ENCODE measurements at regions not wholly inside any gene's neighbourhood (a gene's known extent, or its start where the extent isn't known, plus 50 kb on each side); places are given as distances from the start of the nearest gene placed in this dataset.

DNA sequence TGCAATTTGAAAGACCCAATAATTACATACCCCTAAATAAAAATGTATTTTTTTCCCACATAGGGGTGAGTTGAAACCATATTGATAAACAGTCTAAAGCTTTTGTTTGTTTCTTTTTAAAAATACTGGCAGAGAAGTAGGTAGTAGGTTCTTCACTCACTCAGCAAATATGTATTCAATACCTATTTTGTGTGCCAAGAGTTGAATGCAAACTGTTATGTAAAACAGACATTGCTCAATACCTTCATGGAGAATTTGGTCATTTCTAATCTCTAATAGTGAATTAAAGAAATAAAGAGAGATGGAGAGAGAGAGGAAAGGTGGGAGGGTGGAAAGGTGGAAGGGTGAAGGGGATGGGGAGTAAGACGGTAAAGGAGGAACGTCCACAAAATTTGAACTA is 589.9 kb upstream of the GNPDA2 start:
- intact Hi-C loops (cut with DNase I; ENCODE audit: low total_unique reads), result no loop called here
- H3K36me3 ChIP-seq, result no peaks in the 10 kb centered on the region
- no peak overlapping the region for H3K27ac ChIP-seq
- H3K4me1 ChIP-seq, result peaks cover 0 to 4% (median 0%) of the 10 kb centered on the region in 4 donors
- WGBS, 5 donors, result 75 to 86% (median 83%) methylated on average over 2 of the region's 2 CpGs
- peaks cover 0 to 9% (median 0%) of the 10 kb centered on the region in 4 donors for H3K9me3 ChIP-seq
- H3K4me3 ChIP-seq, result no peak overlapping the region
- no peak for DNase-seq
- no peaks in the 10 kb centered on the region for H3K27me3 ChIP-seq
- no peak for TF ChIP-seq CTCF (IDR thresholded peaks at IDR 0.05)
- no peak for TF ChIP-seq EP300 (IDR thresholded peaks at IDR 0.05)
- TF ChIP-seq POLR2AphosphoS5 (IDR thresholded peaks at IDR 0.05), result no peak

DNA sequence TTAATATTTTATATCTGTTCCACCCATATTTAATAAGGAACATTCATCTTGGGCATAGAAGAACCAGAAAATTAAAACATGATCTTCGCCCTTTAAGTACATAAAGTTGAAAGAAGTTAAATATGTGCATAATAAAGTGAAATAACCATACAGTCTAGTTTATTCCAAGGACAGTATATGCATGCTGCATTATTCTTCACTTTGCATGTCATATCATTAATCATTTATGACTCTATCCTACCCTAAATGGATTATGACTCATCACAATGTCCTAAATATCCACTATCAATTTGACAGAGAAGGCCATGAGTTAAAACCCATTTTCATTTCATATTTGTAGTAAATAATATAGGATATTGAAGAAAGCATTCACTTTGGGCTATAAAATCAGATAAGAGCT is 576.5 kb upstream of the GNPDA2 start:
- no peaks in the 10 kb centered on the region for H3K9me3 ChIP-seq
- no peaks in the 10 kb centered on the region for H3K27me3 ChIP-seq
- no peak for DNase-seq
- H3K4me1 ChIP-seq, result no peaks in the 10 kb centered on the region
- no peaks in the 10 kb centered on the region for H3K36me3 ChIP-seq
- no peak overlapping the region for H3K4me3 ChIP-seq
- intact Hi-C loops (cut with DNase I; ENCODE audit: low total_unique reads), result no loop called here
- 80 to 90% (median 88%) methylated on average over 1 of the region's 1 CpG for WGBS, 5 donors
- H3K27ac ChIP-seq, result no peak overlapping the region
- no peak for TF ChIP-seq CTCF (IDR thresholded peaks at IDR 0.05)
- TF ChIP-seq POLR2AphosphoS5 (IDR thresholded peaks at IDR 0.05), result no peak
- no peak for TF ChIP-seq EP300 (IDR thresholded peaks at IDR 0.05)
- TF ChIP-seq POLR2A (IDR thresholded peaks at IDR 0.05), result no peak

DNA sequence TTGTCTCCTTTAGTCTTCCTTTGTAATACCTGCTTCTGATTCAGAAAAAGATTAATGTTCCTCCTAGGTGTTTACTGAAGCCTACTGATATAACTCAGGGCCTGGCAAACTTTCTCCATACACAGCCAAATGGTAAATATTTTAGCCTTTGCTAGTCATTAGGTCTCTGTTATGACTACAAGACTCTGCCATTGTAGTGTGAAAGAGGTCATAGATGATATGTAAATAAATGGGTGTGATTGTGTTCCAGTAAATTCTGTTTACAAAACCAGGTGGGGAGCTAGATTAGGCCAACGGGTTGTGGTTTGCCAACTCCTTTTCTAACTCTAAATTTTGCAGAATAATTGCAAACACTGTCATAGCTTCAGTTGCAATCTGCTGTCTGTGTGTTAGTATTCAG is 568.1 kb upstream of the GNPDA2 start:
- intact Hi-C loops (cut with DNase I; ENCODE audit: low total_unique reads), result no loop called here
- no peaks in the 10 kb centered on the region for H3K27me3 ChIP-seq
- H3K36me3 ChIP-seq, result no peaks in the 10 kb centered on the region
- TF ChIP-seq POLR2AphosphoS5 (IDR thresholded peaks at IDR 0.05) (peak in 1 of 3 donors; percentile 67), CTCF (IDR thresholded peaks at IDR 0.05) (no peak), EP300 (IDR thresholded peaks at IDR 0.05) (no peak), POLR2A (IDR thresholded peaks at IDR 0.05) (no peak)
- H3K27ac ChIP-seq, result peak overlapping the region in 3 of 5 donors; percentile 31 to 35 (median 35)
- peaks cover 0 to 13% (median 4%) of the 10 kb centered on the region in 4 donors for H3K4me1 ChIP-seq
- peaks cover 0 to 10% (median 0%) of the 10 kb centered on the region in 4 donors for H3K9me3 ChIP-seq
- peak in 1 of 2 donors; percentile 23 for DNase-seq
- WGBS, 5 donors, result 0 to 11% (median 6%) methylated on average over 1 of the region's 1 CpG
- no peak overlapping the region for H3K4me3 ChIP-seq

- Histone ChIP-seq H3K27me3 (no peaks in the 10 kb centered on the region), H3K4me1 (peaks cover 0 to 13% (median 4%) of the 10 kb centered on the region in 4 donors), H3K27ac (no peak overlapping the region), H3K9me3 (peaks cover 0 to 10% (median 0%) of the 10 kb centered on the region in 4 donors), H3K36me3 (no peaks in the 10 kb centered on the region), H3K4me3 (no peak overlapping the region)
- TF ChIP-seq EP300 (IDR thresholded peaks at IDR 0.05) (no peak), POLR2AphosphoS5 (IDR thresholded peaks at IDR 0.05) (no peak), POLR2A (IDR thresholded peaks at IDR 0.05) (no peak), CTCF (IDR thresholded peaks at IDR 0.05) (no peak)
- 78 to 91% (median 84%) methylated on average over 6 of the region's 6 CpGs for WGBS, 5 donors
- intact Hi-C loops (cut with DNase I; ENCODE audit: low total_unique reads), result no loop called here
- no peak for DNase-seq
Observed at GRCh38 chr4:45293335-45293734, 567.0 kb upstream of the GNPDA2 start.

All from stomach (tissue), 8 donors.